Islet of Langerhans (tissue), 1 donor: ENCODE measurements at regions not wholly inside any gene's neighbourhood (a gene's known extent, or its start where the extent isn't known, plus 50 kb on each side); places are given as distances from the start of the nearest gene placed in this dataset.
"Not testable (repeated sequence)": the region's sequence is repeated elsewhere in the genome, so short reads cannot be mapped to it uniquely, and the experiment has no call there.

Experiments
- FAIRE-seq: peaks from one replicate; lab custom pipeline; 2011; peaks lifted over from hg19 to GRCh38; lab: Jason Lieb, UNC

DNA sequence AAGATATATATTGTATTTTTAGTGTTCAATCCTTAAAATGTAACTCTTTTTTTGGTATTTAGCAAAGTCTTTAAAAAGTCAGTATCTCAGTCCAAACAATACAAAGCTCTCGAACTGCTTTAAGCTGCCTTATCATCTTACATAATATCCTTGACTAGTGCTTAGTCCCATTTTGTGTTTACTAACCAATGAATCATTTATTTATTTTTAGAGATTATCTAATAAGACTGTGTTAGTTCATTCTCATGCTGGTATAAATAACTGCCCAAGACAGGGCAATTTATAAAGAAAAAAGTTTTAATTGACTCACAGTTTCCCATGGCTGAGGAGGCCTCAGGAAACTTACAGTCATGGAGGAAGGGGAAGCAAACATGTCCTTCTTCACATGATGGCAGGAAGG is 248.3 kb upstream of the KYNU start:
- no peak for FAIRE-seq

DNA sequence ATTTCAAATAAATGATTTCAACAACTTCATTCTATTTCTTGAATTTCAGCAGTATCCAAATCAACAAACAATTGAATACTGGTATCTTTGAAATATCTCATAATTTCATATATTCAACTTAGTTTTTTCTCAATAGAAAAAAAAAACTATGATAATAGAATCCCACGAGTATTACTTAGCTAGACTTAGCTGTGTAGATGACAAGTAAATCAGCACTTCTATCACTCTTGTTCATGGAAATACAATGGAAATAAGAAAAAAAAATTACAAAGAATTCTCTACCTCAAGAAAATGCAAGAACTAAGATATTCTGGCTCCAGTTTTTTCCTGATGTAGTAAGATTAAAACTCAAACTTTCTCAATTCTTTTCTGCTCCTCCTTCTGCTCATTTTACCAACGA is 256.2 kb upstream of the KYNU start:
- no peak for FAIRE-seq

DNA sequence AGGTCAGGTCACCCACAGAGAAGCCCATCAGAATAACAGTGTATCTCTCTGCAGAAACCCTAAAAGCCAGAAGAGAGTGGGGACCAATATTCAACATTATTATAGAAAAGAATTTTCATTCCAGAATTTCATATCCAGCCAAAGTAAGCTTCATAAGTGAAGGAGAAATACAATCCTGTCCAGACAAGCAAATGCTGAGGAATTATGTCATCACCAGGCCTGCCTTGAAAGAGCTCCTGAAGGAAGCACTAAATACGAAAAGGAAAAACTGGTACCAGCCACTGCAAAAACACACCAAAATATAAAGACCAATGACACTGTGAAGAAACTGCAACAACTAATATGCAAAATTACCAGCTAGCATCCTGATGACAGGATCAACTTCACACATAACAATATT is 260.0 kb upstream of the KYNU start:
- no peak for FAIRE-seq

DNA sequence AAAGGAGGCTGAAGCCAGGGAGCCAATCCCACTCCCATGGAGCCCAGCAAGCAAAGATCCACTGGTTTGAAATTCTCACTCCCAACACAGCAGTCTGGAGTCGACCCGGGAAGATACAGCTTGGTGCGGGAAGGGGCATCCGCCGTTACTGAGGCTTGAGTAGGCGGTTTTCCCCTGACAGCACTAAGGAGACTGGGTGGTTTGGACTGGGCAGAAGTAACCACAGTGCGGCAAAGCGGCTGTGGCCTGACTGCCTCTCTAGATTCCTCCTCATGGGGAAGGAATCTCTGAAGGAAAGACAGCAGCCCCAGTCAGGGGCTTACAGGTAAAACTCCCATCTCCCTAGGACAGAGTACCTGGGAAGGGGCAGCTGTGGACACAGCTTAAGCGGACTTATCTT is 261.6 kb upstream of the KYNU start:
- FAIRE-seq, result no peak

DNA sequence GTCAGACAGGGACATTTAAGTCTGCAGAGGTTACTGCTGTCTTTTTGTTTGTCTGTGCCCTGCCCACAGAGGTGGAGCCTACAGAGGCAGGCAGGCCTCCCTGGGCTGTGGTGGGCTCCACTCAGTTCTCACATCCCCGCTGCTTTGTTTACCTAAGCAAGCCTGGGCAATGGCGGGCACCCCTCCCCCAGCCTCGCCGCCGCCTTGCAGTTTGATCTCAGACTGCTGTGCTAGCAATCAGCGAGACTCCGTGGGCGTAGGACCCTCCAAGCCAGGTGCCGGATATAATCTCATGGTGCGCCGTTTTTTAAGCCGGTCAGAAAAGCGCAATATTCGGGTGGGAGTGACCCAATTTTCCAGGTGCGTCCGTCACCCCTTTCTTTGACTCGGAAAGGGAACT is 264.3 kb upstream of the KYNU start:
- FAIRE-seq, result not testable (repeated sequence)

DNA sequence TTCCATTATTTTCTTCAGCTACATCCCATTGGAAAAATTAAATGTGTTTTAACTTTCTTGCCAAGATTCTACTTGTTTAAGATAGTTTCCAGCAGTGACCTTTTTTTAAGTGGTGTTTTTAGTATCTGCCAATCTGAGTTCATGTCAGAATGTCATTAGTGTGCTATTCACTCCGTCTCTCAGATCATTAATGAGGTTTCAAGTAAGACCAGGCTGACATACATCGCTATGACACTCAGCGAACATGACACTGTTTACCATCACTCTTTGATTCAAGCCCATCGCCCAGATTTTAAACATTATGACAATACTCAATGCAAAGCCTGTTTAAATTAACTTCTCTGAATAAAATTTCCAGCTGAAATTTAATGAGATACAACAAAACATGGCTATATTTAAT is 272.0 kb upstream of the KYNU start:
- FAIRE-seq, result no peak

DNA sequence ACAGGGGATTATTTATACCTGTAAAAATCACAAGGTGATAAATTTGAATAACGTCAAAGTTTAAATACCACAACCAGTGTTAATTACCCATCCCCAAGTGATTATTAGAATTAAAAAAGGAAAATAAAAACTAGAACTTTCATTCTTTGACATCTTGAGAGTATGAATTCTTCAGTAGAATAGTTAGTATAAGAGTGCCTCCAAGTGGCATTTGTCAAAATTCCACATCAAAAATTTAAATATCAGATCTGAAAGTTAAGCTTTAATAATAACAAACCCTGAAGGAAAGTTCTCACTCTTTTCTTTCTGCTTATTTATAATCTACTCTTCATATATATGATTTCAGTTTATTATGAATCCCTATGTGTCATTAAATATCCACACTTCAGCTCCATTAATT is 273.7 kb upstream of the KYNU start:
- FAIRE-seq, result no peak

DNA sequence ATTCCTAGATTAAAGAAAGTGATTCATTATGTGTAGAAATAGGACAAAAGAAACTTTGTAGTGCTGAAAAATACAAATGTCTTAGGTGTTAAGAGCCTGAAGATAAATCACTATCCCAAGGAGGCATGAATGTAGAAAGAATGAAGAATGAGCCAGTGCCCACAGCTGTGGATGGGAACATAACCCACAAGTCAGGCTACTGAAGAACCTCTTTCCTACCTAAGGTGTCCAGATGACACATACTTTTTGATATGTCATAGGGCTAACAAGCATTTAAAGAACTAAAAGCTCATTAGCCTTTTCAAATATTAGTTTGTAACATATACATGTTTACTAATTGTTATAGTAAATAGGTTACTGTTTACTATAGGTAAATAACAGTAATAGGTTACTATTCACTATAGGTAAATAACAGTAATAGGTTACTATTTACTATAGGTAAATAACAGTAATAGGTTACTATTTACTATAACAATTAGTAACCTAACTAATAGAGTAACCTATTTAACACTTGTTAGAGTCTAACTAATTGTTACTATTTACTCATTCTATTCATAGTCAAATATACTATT is 275.0 kb upstream of the KYNU start:
- FAIRE-seq, result no peak

DNA sequence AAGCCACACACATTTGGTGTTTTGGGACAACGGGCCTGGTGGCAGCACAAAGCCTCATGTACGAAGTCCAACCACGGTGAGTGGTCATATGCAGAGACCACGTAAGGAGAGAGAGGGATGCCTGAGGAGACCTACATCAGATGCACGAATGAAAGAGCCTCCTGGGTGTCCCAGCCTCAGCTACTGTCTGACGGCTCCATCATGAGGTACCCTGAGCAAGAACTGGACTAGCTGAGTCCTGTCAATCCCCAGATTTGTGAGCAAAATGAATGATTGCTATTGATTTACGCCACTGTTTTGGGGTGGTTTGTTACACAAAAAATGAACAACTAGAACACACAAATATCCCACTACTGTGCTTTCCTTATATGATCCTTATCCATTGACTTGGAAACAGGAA is 275.7 kb upstream of the KYNU start:
- FAIRE-seq, result no peak

DNA sequence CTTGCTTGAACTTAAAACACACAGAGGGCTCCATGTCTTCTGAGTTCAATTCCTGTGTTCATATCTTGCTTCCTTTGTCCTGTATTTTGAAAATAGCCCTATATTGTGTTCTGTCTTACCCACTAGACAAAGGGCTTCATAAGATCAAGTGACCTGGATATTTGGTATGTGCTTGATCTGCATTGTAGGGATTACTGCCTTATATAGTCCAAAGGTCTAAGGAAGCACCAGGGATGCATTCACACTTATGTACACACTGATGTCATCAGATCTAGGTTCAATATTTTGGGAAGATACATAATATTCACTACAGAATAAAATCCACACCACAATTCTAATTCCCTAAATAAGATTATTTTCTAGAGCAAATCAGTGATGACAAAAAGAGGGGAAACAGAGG is 278.0 kb upstream of the KYNU start:
- FAIRE-seq, result no peak

DNA sequence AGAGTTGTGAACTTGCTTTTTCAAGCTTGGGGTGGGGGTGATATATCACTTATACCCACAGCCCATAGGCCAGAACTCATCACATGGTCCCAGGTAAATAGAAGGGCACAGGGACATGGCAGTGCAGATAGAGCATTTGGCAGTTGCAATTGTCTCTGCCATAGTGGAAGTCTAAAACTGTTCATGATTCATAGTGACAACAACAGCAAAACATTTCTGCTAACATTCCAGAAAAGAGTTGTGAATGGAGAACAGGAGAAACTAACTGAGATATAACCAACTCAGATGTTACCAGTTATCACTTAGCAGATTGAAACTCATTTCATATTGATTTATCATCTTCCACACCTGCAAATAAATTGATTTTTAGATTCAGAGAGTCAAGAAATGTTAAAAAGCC is 278.6 kb upstream of the KYNU start:
- no peak for FAIRE-seq

DNA sequence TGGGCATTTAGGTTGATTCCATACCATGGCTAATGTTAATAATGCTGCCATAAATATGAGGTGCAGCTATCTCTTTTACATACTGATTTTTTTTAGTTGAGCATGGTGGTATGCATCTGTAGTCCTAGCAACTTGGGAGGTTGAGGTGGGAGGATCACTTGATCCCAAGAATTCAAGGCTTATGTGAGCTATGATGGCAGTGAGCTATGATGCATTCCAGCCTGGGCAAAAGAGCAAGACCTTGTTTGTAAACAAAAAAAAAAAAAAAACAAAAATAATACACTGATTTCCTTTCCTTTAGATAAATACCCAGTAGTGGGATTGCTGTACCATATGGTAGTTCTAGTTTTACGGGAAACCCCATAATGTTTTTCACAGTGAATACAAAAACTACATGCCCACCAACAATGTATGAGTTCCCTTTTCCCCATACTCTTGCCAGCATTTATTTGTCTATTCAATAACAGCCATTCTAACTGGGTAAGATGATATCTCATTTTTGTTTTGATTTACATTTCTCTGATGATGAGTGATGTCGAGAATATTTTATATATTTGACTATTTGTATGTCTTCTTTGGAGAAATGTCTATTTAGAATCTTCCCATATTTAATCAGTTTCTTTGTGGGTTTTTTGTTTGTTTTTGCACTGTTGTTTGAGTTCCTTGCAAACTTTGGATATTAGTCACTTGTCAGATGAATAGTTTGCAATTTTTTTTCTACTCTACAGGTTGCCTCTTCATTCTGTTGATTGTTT is 281.0 kb upstream of the KYNU start:
- FAIRE-seq, result no peak

DNA sequence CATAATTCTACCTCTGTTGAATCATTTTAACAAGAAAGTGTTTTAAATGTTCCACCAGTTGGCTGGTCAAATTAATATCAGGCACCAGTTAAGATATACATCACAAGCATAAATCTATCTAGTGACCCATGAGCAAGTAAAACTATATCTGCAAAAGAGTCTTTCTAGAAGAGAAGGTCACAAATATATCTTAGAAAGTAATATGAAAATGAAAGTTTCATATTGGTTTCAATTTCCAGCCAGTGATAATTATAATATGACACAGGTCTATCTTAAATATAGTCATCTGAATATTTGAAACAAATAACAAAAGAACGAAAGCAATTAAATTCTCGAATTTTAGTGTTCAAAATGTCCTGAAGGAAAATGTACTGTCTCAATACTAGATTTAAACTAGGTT is 282.5 kb upstream of the KYNU start:
- FAIRE-seq, result no peak

DNA sequence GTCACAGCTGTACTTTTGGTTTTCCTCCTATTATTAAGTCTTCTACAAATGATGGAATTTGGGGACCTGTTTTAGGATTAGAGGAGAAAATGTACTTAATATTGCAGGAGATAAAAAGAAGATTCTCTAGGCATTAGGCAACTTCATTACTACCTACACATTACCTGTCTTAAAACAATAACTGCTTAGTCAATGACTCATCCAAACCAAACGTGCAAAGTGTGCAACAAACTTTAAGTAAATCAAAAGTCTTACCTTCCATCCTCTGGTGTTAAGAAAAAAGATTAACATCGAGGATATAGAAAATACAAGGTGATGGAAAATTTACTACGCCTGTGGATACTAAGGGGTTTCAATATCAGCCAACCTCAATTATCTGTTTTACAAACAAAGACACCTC is 285.3 kb upstream of the KYNU start:
- no peak for FAIRE-seq

DNA sequence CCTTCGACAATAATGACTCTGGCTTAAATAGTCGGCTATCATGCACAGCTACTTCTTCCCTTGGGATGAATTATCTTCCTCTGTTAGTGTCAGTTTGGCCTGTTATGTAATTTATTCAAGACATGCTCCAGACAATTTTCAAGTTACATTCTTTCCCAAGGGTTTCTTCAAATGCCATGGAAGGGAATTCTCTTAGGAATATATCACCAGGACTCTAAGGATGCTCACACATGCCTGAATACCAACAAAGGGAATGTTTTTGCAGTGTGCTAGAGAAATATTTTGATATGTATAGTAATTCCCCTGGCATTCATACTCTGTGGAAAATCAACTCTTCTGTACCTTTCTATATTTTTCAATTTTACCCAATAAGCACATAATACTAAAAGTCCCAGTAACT is 286.0 kb upstream of the KYNU start:
- FAIRE-seq, result no peak

DNA sequence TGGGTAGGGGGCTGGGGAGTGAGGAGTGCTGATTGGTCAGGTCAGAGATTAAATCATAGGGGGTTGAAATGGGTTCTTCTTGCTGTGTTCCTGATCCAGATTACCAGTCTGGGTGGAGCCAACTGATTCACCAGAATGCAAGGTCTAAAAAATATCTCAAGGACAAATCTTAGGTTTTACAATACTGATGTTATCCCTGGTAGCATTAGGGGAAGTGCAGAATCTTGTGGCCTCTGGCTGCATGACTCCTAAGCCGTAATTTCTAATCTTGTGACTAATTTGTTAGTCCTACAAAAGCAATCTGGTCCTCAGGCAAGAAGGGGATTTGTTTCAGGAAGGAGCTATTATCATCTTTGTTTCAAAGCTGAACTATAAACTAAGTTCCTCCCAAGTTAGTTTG is 289.2 kb upstream of the KYNU start:
- no peak for FAIRE-seq

DNA sequence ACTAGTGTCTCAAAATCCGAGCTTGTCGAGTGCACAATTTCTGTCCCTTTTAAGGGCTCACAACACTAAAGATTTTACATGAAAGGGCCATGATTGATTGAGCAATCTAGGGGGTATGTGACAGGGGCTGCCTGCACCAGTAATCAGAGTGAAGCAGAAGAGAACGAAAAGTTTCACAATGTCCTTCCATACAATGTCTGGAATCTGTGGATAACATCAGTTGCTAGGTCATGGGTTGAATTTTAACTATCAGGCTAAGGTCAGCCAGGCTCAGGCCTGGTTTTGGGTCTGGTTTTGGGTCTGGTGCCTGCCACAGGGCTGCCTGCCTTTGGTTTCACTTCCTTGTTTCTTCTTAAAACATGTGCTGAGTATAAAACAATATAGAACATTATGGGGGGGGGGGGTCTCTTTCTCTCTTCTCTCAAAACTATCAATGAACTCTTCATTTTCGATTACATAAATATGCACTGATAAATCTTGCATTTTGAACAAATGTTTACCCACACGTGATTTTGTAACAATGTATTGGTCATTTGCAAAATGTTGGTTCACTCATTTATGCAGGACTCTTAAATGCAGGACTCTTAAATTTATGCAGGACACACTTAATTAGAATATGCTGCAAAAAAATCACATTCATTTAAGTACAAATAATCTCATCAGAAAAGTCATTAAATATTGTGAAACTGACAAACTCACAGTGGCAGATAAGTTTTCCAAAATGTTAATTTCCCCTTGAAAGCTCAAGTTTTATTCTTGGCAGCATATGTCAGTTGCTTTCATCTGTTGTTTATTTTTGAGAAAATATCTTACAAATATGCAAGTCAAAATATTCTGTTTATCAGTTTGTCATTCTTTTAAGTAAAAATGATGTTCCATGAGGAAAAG is 290.5 kb upstream of the KYNU start:
- FAIRE-seq, result no peak

DNA sequence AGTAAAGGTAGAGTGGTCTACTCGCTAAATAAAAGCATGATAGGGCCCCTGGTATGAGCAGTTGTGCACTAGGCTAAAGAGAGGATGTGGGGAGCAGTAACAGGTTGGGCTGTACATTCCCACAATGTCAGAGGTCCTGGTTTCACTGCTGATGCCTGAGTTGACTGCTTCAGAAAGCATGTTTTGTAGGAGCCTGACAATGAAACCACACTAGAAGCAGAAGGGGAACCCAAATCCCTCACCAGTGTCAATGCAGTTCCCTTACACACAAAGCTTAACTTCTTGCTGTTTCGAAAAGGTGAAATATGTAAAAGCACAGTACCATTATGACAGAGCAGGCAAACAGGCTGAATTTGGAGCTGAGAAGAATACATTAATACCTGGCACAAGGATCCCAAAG is 291.7 kb upstream of the KYNU start:
- FAIRE-seq, result no peak

DNA sequence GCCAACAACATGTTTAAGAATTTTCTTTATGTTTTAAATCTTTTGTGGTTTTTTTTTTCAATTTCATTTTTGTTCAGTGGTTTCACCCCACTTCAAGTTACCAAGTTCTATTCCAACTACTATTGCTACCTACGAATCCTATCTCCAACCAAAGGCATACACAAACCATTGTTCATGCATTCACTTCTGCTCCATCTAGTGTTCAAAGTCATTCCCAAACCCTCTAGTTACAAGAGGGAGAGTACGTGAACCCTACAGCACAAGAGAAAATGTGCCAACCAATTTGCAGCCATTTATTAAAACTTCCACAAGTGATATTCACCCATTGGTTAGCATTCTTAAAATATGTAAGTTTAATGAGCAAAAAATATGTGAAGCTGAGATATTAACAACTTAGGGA is 295.1 kb upstream of the KYNU start:
- no peak for FAIRE-seq

DNA sequence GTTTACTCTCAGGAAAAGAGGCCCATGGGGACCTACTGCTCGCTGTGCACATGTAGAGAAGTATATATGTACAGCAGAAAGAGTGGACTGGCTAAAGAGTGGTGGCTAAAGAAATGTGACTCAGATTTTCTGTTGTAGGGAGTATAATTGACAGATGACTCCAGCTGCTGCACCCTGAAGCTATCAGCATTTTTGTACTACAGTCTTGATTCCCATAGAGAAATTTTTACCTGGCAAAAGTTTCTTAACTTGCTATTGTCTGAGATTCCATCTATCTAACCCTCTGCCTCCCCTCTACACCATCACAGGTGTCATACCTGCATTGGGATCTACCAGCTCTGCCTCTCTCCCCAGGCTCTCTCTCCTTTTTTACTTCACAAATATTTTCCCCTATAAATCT is 296.0 kb upstream of the KYNU start:
- no peak for FAIRE-seq

DNA sequence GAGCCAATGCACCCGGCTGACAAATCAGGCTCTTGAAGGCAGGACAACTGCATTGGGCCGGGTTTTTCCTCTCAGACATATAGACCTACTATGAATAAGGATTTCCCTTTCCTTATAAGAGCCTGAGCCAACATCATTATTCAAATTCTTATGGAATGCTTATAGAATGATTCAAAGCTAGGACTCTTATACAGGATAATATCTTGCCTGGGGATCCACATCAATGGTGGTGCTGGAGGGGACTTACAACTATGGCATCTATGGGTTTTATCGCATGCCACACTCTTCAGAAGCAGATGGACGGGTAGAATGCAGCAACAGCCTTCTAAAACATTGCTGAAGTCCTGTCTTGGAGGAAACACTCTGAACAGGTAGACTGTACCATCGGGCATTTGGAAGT is 296.8 kb upstream of the KYNU start:
- no peak for FAIRE-seq

DNA sequence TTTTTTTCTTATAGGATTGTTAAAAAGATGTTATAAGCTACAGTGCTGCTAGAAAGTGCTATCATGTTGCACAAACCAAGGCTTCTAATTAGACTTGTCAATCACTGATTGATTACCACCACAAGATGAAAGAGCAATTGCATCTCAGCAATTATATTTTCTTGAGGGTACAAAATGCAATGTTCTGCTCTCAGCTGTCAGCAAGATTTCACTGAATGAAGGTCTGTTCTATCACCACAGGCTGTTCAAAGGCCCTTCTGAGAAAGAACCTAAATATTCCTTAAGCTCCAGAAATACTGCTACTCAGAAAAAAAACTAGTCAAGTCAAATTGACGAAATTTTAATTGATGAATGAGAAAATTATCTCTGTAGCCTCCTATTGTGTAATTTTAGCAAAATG is 301.9 kb upstream of the KYNU start:
- no peak for FAIRE-seq

DNA sequence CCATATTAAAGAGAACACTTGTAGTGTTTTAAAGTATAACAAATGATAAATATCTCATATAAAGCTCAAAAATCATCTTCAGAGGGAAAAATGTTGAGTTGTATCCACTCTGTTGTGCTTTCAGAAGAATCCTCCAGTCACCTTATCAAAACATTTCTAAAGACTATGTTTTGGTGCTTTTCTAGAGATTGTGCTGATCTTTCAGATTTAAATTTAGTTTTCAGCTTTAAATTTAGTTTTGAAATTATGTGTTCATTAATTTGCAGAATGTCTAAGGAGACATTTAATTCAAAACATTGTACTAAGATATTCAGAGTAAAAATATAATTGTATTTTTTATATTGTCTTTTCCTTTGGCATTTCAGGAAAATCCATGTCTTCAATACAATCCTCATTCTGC is 303.1 kb upstream of the KYNU start:
- no peak for FAIRE-seq
